ENCODE measurements at regions not wholly inside any gene's neighbourhood (a gene's known extent, or its start where the extent isn't known, plus 50 kb on each side); places are given as distances from the start of the nearest gene placed in this dataset.

DNA sequence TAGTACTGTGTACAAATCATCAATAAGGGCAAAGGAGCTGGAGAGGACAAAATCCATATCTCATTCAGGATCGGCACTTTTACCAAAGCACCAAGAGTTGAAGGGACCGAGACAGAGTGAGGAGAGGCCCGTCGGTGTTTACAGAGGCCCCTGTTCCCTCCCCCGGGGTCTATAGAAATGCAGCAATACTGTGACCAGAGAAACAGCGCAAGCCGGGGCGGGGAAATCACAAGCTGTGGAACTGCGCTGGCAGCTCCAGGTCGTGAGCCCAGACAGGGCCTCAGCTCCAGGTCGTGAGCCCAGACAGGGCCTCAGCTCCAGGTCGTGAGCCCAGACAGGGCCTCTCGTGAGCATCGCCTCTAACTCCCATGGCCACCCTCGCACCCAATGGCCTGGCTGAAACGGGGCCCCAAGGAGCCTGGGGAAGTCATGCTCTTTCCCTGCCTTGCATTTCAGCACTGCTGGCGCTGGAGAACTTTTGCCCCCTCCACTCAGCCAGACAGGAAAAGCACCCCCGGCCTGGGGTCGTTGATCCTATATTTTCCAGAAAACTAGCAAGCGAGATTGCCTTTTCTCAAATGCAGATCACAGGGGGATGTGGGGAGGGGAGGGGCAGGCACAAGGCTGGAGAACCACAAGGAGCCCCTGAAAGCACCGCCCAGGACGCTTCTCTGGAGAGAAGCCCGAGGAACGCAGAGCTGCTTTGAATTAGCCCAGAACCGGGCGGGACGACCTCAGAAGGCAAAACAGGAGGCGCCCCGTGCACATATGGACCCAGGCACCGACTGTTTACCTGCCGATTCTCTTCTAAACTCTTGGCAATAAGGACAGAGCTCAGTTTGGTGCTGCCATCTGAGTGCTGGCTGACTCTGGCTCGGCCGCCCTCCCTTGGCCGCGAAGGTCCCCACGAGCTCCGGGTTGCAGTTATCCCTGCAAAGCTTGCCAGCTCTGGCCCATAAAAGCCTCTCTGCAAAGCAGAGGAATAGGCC lies 223.7 kb downstream of the ACKR3 start:
- H3K4me3 ChIP-seq (ENCODE audit: low read depth, low read length), result no peak overlapping the region
- TF ChIP-seq, protein P1, sequence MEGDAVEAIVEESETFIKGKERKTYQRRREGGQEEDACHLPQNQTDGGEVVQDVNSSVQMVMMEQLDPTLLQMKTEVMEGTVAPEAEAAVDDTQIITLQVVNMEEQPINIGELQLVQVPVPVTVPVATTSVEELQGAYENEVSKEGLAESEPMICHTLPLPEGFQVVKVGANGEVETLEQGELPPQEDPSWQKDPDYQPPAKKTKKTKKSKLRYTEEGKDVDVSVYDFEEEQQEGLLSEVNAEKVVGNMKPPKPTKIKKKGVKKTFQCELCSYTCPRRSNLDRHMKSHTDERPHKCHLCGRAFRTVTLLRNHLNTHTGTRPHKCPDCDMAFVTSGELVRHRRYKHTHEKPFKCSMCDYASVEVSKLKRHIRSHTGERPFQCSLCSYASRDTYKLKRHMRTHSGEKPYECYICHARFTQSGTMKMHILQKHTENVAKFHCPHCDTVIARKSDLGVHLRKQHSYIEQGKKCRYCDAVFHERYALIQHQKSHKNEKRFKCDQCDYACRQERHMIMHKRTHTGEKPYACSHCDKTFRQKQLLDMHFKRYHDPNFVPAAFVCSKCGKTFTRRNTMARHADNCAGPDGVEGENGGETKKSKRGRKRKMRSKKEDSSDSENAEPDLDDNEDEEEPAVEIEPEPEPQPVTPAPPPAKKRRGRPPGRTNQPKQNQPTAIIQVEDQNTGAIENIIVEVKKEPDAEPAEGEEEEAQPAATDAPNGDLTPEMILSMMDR (IDR thresholded peaks at IDR 0.05; ENCODE audit: low read depth, low read length), result no peak

DNA sequence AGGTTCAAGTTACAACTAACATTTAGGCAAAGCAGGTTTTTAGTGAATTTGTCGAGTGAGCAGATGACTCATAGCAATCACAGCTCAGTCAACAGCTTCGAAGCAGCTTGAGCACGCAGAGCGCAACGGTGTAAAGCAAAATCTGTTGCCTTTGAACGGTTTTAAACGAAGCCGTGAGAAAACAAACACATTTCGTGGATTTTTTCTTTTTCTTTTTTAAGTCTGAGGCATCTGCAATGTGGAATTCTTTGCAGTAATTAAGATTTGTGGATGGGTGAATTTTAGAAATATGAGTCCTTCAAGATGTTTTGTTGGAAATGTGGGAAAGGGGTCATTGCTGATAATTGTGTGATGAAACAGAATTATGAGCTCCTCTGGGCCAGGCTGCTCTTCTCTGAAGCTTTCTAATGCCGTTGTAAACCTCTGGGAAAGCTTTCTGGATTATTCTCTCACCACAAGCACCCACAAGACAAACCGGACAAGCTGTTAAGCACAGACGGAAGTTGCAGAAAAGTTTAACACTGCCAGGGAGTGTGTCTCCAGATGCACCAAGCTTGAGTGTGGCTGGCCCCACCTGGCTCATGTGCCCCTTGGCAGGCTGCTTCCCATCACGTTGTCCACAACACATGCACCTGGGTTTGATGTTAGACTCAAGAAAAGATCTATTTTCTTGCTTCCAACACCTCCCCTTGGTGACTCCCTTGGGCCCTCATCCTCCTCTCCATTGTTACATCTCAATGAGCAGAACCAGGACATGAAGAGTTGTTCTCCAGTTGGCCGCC lies 224.7 kb downstream of the ACKR3 start:
- TF ChIP-seq, protein P1 (IDR thresholded peaks at IDR 0.05; ENCODE audit: low read depth, low read length), result no peak
- no peak overlapping the region for H3K4me3 ChIP-seq (ENCODE audit: low read depth, low read length)

DNA sequence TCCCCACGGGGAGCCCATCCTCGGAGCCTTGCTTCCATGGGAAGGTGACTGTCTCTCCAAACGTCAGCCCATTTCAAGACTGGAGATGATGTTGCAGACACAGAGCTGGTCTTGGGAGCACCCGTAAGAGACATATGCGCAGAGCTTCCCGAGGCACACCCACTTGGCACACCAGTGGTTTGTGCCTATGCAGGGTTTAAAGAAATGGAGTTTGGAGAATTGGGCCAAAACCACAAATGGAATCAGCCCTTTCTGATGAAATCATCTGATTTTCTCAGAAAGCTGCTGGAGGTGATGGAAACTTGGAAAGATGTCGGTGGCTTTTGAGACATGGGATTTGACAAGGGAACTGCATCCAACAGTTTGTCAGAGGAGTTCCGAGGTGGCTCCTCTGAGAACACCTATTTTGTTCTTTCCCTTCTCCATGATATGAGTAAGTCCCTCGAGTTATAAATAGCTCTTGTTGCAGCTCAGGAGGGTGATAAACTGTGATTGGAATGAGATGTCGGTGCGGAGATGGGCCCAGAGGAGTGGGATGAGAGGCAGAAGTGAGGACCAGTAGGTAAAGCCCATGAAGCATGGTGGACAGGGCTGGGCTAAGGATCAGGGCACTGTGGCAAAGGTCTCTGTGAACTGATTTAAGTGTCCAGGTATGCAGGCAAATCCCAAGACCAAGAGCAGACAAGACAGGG lies 225.7 kb downstream of the ACKR3 start:
- TF ChIP-seq, protein P1 (IDR thresholded peaks at IDR 0.05; ENCODE audit: low read depth, low read length), result no peak
- no peak overlapping the region for H3K4me3 ChIP-seq (ENCODE audit: low read depth, low read length)

DNA sequence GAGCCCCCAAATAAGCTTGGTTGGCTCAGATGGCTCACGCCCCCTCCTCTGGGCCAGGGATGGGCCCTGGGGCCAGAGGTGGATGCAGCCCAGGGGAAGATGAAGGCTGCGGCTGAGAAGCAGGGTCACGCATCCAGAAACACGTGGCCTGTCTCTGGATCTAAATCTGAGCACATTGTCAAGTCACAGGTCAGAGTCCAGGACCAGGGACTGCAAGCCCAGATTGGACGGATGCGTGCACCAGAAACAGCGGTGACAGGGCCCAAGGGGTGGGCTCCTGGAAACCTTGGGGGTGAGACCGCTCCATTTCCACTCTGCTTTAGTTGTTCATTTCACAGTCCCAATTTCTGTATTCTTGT lies 226.2 kb downstream of the ACKR3 start:
- TF ChIP-seq, protein P1 (IDR thresholded peaks at IDR 0.05; ENCODE audit: low read depth, low read length), result no peak

DNA sequence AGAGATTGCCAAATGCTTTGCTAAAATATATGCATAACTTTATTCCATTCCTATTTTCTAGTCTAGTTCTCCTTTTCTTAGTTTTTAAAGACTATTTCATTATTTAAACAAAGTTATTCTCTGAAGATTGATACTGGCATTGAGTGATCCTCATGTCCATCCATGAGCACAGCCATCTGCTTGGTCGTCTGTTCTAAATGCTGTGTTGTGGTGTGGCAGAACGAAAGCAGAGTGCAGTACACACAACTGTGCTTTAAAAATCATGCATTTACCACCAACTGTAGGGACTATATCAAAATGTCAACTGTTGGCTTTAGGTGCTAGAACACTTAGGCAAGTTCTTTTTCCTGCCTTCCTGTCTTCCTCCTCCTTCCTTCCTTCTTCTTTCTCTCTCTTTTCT lies 226.6 kb downstream of the ACKR3 start:
- H3K4me3 ChIP-seq (ENCODE audit: low read depth, low read length), result no peak overlapping the region
- TF ChIP-seq, protein P1 (IDR thresholded peaks at IDR 0.05; ENCODE audit: low read depth, low read length), result no peak

More for the DNA sequence above, 226.2 kb downstream of the ACKR3 start:
- H3K4me3 ChIP-seq (ENCODE audit: low read depth, low read length), result no peak overlapping the region

DNA sequence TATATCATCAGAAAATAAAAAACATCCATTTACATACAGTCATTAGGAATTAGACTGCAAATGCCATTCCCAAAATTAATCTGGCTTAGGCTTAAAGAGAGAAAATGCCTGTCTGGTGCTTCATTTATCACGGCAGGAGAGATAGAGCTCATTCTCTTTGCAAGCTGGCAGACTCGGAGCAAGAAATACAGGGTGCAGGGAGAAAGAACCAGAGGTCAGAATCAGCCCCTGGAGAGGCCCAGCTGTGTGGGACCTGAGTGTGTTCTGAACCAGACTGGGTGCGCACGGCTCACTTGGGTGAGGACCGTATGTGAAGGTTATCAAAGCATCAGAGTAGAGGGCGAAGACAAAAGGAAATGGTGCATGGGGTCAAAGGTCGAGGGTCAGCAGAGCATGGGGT lies 227.8 kb downstream of the ACKR3 start:
- no peak overlapping the region for H3K4me3 ChIP-seq (ENCODE audit: low read depth, low read length)
- TF ChIP-seq, protein P1 (IDR thresholded peaks at IDR 0.05; ENCODE audit: low read depth, low read length), result no peak

Measured in WI38 (cell line).